ENCODE measurements at regions not wholly inside any gene's neighbourhood (a gene's known extent, or its start where the extent isn't known, plus 50 kb on each side); places are given as distances from the start of the nearest gene placed in this dataset.

DNA sequence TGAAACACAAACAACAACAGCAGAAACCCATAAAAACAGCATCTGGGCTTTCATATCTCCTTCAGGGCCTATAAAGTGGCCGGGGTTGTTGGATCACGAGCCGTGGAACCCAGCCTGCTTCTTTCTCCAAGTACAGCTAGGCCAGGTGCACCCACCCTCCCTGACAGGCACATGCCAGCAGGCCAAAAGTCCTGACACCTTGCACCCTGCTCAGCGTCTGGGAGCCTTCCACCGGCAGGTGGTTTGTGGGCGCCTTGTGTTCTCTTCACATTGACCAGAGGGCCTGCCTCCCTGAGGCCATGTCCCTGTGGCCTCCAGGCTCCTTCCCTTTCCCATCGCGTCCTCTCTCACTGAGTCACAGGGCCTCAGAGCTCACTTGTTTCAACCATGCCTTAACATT is 271.6 kb downstream of the ZNF516 start:
- TF ChIP-seq, protein P1, sequence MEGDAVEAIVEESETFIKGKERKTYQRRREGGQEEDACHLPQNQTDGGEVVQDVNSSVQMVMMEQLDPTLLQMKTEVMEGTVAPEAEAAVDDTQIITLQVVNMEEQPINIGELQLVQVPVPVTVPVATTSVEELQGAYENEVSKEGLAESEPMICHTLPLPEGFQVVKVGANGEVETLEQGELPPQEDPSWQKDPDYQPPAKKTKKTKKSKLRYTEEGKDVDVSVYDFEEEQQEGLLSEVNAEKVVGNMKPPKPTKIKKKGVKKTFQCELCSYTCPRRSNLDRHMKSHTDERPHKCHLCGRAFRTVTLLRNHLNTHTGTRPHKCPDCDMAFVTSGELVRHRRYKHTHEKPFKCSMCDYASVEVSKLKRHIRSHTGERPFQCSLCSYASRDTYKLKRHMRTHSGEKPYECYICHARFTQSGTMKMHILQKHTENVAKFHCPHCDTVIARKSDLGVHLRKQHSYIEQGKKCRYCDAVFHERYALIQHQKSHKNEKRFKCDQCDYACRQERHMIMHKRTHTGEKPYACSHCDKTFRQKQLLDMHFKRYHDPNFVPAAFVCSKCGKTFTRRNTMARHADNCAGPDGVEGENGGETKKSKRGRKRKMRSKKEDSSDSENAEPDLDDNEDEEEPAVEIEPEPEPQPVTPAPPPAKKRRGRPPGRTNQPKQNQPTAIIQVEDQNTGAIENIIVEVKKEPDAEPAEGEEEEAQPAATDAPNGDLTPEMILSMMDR (conservative IDR thresholded peaks at IDR 0.05; ENCODE audit: low read length): no peak
- H3K4me3 ChIP-seq (ENCODE audit: low read length): no peak overlapping the region
- DNase-seq (ENCODE audit: low read depth): no peak

DNA sequence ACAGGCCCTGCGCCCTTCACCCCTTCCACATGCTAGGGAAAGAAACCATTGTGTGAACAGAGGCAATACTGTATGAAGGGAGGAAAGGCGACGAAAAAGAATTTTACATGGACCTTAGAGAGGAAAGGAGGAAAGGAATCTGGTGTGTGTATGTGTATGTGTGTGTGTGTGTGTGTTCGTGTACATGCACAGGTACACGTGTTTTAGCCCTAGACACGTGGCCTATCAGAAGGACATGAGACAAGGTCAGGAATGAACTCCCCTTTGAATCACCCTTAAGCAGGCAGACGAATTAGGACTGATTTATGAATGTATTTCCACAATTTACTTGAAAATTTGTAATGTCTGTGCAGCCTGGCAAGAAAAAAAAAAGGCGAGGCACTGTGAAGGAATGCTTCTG is 276.0 kb downstream of the ZNF516 start:
- DNase-seq (ENCODE audit: low read depth): no peak

DNA sequence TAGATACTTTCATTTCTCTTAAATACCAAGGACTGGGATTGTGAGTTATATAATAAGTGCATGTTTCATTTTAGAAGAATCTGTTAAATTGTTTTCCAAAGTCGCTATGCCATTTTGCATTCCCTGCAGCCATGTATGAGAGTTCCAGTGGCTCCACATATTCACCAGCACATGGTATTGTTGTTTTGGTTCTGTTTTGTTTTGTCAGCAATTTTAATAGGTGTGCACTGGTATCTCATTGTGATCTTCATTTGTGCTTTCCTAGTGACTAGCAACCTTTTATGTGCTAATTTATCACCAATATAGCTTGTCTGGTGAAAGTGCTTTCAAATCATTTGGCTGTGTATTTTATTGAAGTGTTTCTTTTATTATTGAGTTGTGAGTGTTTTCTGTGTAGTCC is 278.9 kb downstream of the ZNF516 start:
- DNase-seq (ENCODE audit: low read depth): no peak
- H3K4me3 ChIP-seq (ENCODE audit: low read length): no peak overlapping the region
- TF ChIP-seq, protein P1 (conservative IDR thresholded peaks at IDR 0.05; ENCODE audit: low read length): no peak

More for the DNA sequence above, 276.0 kb downstream of the ZNF516 start:
- TF ChIP-seq, protein P1 (conservative IDR thresholded peaks at IDR 0.05; ENCODE audit: low read length): no peak
- H3K4me3 ChIP-seq (ENCODE audit: low read length): no peak overlapping the region

DNA sequence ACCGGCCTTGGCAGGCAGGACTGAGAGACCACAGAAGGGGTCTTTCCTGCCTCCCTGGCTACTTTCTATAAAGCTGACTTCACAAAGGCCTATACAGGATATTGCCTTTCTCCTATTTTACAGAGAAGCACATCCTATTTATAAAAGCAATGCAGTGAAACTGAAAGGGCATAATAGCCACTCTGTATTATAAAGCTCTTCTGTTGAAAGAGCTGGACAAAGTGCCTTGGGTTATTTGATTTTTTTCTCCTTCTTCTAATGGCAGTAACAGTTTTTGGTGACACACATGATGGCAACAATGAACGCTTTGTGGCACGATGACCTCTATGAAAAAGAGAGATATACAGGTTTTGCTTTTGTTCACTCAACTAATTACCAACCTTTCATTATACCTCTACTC is 281.1 kb downstream of the ZNF516 start:
- DNase-seq (ENCODE audit: low read depth): no peak
- H3K4me3 ChIP-seq (ENCODE audit: low read length): no peak overlapping the region
- TF ChIP-seq, protein P1 (conservative IDR thresholded peaks at IDR 0.05; ENCODE audit: low read length): no peak

DNA sequence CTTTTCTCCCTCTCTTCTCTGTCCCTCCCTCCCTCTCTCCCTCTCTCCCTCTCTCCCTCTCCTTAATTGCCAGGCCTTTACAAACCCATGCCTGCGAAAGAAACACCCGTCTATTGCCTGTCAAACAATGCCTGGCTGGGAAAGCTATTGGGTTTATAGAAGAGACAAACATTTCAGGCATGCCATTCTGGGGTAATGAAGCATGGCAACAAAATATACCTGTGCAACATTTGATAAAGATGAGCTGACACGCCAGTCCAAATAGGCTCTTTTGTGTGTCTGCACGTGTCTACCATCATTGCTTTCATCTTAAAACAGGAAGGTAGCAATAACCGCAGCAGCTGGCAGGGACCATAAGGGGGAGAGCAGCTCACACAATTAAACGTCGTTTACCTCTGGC is 282.1 kb downstream of the ZNF516 start:
- TF ChIP-seq, protein P1 (conservative IDR thresholded peaks at IDR 0.05; ENCODE audit: low read length): no peak
- no peak for DNase-seq (ENCODE audit: low read depth)
- H3K4me3 ChIP-seq (ENCODE audit: low read length): no peak overlapping the region

DNA sequence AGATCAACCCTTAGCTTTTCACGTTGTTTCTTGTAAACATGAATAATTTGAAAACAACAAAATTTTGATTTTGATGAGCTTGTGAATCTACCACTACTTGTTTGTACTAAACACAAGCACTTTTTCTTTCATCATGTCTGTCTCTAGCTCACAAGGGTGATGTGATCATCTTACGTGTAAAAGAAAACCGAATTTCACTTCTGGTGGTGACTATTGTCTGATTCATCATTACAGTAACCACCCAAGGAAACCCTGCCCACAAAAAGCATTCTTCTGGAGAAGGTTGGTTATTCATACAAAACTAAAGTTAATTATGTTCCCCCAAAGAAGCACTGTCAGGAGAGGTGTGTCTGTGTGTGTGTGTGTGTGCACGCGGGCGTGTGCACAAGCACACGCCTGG is 285.4 kb downstream of the ZNF516 start:
- DNase-seq (ENCODE audit: low read depth): peak; percentile 66
- H3K4me3 ChIP-seq (ENCODE audit: low read length): no peak overlapping the region
- TF ChIP-seq, protein P1 (conservative IDR thresholded peaks at IDR 0.05; ENCODE audit: low read length): no peak

DNA sequence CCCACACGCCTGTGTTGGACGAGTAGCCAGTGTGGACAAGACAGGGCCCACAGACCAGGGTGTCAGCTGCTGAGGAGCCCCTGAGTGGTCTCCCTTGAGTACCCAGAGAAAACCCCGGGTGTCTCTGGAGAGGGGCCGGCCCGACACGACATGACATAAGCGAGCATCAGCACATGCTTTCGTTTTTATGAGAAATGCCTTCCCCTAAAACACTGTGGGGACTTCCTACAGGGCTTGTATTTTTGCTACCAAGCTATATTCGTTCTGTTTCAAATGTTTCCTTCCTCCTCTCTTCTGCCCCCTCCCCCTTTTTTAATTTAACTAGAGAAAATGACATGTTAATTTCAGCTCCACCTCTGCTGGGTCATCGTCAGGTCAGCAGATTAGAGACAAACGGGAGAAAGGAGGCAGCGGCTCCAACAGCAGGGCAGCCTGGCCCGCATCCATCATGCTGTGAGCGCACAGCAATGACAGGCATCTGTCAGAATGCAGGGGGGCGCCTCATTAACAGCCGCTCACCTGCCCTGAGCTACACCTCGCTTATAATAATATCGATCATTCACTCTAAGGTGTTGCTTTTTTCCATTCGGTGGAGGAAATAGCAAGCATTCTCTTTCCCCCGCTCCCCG is 286.2 kb downstream of the ZNF516 start:
- peak overlapping the region; percentile 44 for H3K4me3 ChIP-seq (ENCODE audit: low read length)
- no peak for DNase-seq (ENCODE audit: low read depth)

More for the DNA sequence above, 286.2 kb downstream of the ZNF516 start:
- TF ChIP-seq, protein P1 (conservative IDR thresholded peaks at IDR 0.05; ENCODE audit: low read length): no peak

All from AG10803 (cell line).